H1 (cell line): ENCODE measurements at regions not wholly inside any gene's neighbourhood (a gene's known extent, or its start where the extent isn't known, plus 50 kb on each side); places are given as distances from the start of the nearest gene placed in this dataset.

ENCODE experiments used
- CTCF ChIA-PET: fragments of 300-600 bp; sonication (Branson Sonifier 250); formaldehyde crosslinking; loops from one replicate; lab custom pipeline; 2021; ENCODE audit not compliant: partially characterized antibody; lab: Charles Lee
- POLR2A ChIA-PET: fragments of 300-600 bp; sonication (Branson Sonifier 250); formaldehyde crosslinking; loops from one replicate; lab custom pipeline; 2021; ENCODE audit warnings: inconsistent platforms; ENCODE audit not compliant: partially characterized antibody; lab: Charles Lee
- DNase-seq, 2 experiments: peaks; one replicate each; pipeline versions ENCODE4 v3.0.0 to v3.0.0-alpha.2; 2010 to 2022; ENCODE audit warnings: low spot score in 2 of 2, low read depth in 1 of 2, mixed read lengths in 1 of 2
- FAIRE-seq: peaks from 2 replicates; lab custom pipeline; 2011; peaks lifted over from hg19 to GRCh38; lab: Jason Lieb, UNC
- H2AFZ ChIP-seq: 2 replicates; pipeline ENCODE4 v1.8.1; 2012; ENCODE audit warnings: low read length, inconsistent platforms
- H2AK5ac ChIP-seq: 2 replicates; pipeline ENCODE4 v1.6.1; 2013; ENCODE audit warnings: low read depth, low read length
- H2BK120ac ChIP-seq: replicated peaks from 2 replicates; pipeline ENCODE3; 2013; ENCODE audit warnings: low read depth, low read length, inconsistent platforms
- H2BK12ac ChIP-seq: 2 replicates; pipeline ENCODE4 v1.6.1; 2013; ENCODE audit warnings: low read depth, low read length
- H2BK15ac ChIP-seq: 2 replicates; pipeline ENCODE4 v1.6.1; 2013; ENCODE audit warnings: low read length
- H2BK20ac ChIP-seq: 2 replicates; pipeline ENCODE4 v1.6.1; 2013; ENCODE audit warnings: low read length
- H2BK5ac ChIP-seq: 2 replicates; pipeline ENCODE4 v1.6.1; 2013; ENCODE audit warnings: low read depth, low read length
- H3K14ac ChIP-seq: 2 replicates; pipeline ENCODE4 v1.6.1; 2013; ENCODE audit warnings: inconsistent platforms; ENCODE audit not compliant: insufficient read length
- H3K18ac ChIP-seq: 2 replicates; pipeline ENCODE4 v1.6.1; 2013; ENCODE audit warnings: low read length; ENCODE audit errors: extremely low read depth
- H3K23ac ChIP-seq: 2 replicates; pipeline ENCODE4 v1.6.1; 2013; ENCODE audit warnings: inconsistent platforms; ENCODE audit not compliant: insufficient read length
- H3K23me2 ChIP-seq: 2 replicates; pipeline ENCODE4 v1.6.1; 2013; ENCODE audit warnings: low read depth, low read length
- H3K27ac ChIP-seq: 2 replicates; pipeline ENCODE4 v1.6.1; 2011; ENCODE audit warnings: low read depth, low read length, inconsistent platforms
- H3K27me3 ChIP-seq, 4 experiments: replicated peaks in 1 of 4; 1 replicate in 1 of 4; 2 replicates in 3 of 4; pipeline versions ENCODE4 v1.6.1 to v1.8.1; 2011 to 2013; ENCODE audit warnings: low read length in 3 of 4, mild to moderate bottlenecking in 3 of 4, inconsistent platforms in 2 of 4, mixed read lengths in 2 of 4, moderate library complexity in 1 of 4; ENCODE audit not compliant: control insufficient read depth in 3 of 4, insufficient read depth in 3 of 4; ENCODE audit errors: extremely low read depth in 1 of 4
- H3K36me3 ChIP-seq, 4 experiments: 2 replicates each; pipeline versions ENCODE4 v1.6.1 to v1.8.1; 2011 to 2013; ENCODE audit warnings: mild to moderate bottlenecking in 4 of 4, low read length in 3 of 4, moderate library complexity in 2 of 4, control low read depth in 1 of 4, inconsistent platforms in 1 of 4; ENCODE audit not compliant: insufficient read depth in 4 of 4, control insufficient read depth in 2 of 4
- H3K4ac ChIP-seq: replicated peaks from 2 replicates; pipeline ENCODE3; 2013; ENCODE audit warnings: low read length, low read depth, mixed read lengths, inconsistent platforms; ENCODE audit not compliant: insufficient read length
- H3K4me1 ChIP-seq, 4 experiments: replicated peaks in 1 of 4; 1 replicate in 1 of 4; 2 replicates in 3 of 4; pipeline versions ENCODE4 v1.6.1 to v1.8.1; 2011 to 2013; ENCODE audit warnings: low read length in 3 of 4, inconsistent platforms in 2 of 4, mixed read lengths in 1 of 4; ENCODE audit not compliant: insufficient read depth in 4 of 4, control insufficient read depth in 3 of 4
- H3K4me2 ChIP-seq, 2 experiments: 2 replicates each; pipeline versions ENCODE4 v1.6.1 to v1.8.1; 2011 to 2013; ENCODE audit warnings: low read depth in 2 of 2, low read length in 2 of 2, control low read depth in 1 of 2, inconsistent platforms in 1 of 2, mild to moderate bottlenecking in 1 of 2; ENCODE audit not compliant: insufficient read depth in 1 of 2
- H3K4me3 ChIP-seq, 4 experiments: fragments of 200-600, 300-600 bp in 1 of 4; sonication (generic), shearing (Covaris generic), sonication (Bioruptor Twin) in 1 of 4; 2 replicates each; pipeline versions ENCODE4 v1.5.1 to v1.8.1; 2011 to 2016; ENCODE audit warnings: low read length in 4 of 4, low read depth in 3 of 4, control low read depth in 2 of 4, inconsistent platforms in 2 of 4, mild to moderate bottlenecking in 2 of 4, mixed read lengths in 1 of 4, moderate library complexity in 1 of 4; ENCODE audit not compliant: insufficient read depth in 2 of 4; ENCODE audit errors: extremely low read depth in 1 of 4
- H3K56ac ChIP-seq: replicated peaks from 2 replicates; pipeline ENCODE3; 2013; ENCODE audit warnings: low read depth, mild to moderate bottlenecking, mixed read lengths, low read length, inconsistent platforms; ENCODE audit not compliant: insufficient read length
- H3K79me1 ChIP-seq: 2 replicates; pipeline ENCODE4 v1.6.1; 2013; ENCODE audit warnings: low read depth, low read length, control low read depth
- H3K79me2 ChIP-seq, 2 experiments: 2 replicates each; pipeline versions ENCODE4 v1.6.1 to v1.8.1; 2012 to 2013; ENCODE audit warnings: low read length in 2 of 2, mild to moderate bottlenecking in 2 of 2, inconsistent platforms in 1 of 2; ENCODE audit not compliant: insufficient read depth in 2 of 2, control insufficient read depth in 1 of 2
- H3K9ac ChIP-seq, 4 experiments: replicated peaks in 1 of 4; 1 replicate in 1 of 4; 2 replicates in 3 of 4; pipeline versions ENCODE4 v1.6.1 to v1.8.1; 2011 to 2013; ENCODE audit warnings: low read depth in 3 of 4, low read length in 3 of 4, control low read depth in 2 of 4, mild to moderate bottlenecking in 2 of 4, moderate library complexity in 2 of 4, inconsistent platforms in 1 of 4; ENCODE audit errors: extremely low read depth in 1 of 4
- H3K9me3 ChIP-seq, 2 experiments: 2 replicates each; pipeline versions ENCODE4 v1.6.1 to v1.8.1; 2012 to 2013; ENCODE audit warnings: mild to moderate bottlenecking in 2 of 2, moderate library complexity in 2 of 2, control low read depth in 1 of 2, inconsistent platforms in 1 of 2, low read depth in 1 of 2, low read length in 1 of 2, mixed read lengths in 1 of 2; ENCODE audit not compliant: insufficient read depth in 2 of 2
- H4K20me1 ChIP-seq, 2 experiments: replicated peaks in 1 of 2; 2 replicates each; pipeline versions ENCODE3 to v1.8.1; 2011 to 2013; ENCODE audit warnings: inconsistent platforms in 2 of 2, low read length in 2 of 2, mild to moderate bottlenecking in 1 of 2; ENCODE audit not compliant: insufficient read depth in 2 of 2, control insufficient read depth in 1 of 2
- H4K5ac ChIP-seq: 2 replicates; pipeline ENCODE4 v1.6.1; 2013; ENCODE audit warnings: low read length, low read depth, mixed read lengths, inconsistent platforms; ENCODE audit not compliant: insufficient read length
- H4K8ac ChIP-seq: 2 replicates; pipeline ENCODE4 v1.8.0; 2013; ENCODE audit warnings: mild to moderate bottlenecking, moderate library complexity, low read length, inconsistent platforms; ENCODE audit not compliant: insufficient read depth; ENCODE audit errors: extremely low read depth
- H4K91ac ChIP-seq: replicated peaks from 2 replicates; pipeline ENCODE3; 2013; ENCODE audit warnings: low read length, mixed read lengths, inconsistent platforms; ENCODE audit not compliant: insufficient read length
- ASH2L ChIP-seq: fragments of 200-600, 300-600 bp; sonication (generic); IDR thresholded peaks from one replicate; pipeline ENCODE4 v1.7.1; 2017; ENCODE audit warnings: low read length
- JUND ChIP-seq: IDR thresholded peaks from 2 replicates; pipeline ENCODE4 v1.6.1; 2011; ENCODE audit warnings: mild to moderate bottlenecking, improper control_type of control experiment, low read length
- RNF2 ChIP-seq: fragments of 200-900, 300-1000 bp; sonication (generic); IDR thresholded peaks from 2 replicates; pipeline ENCODE4 v1.7.1; 2016; ENCODE audit warnings: borderline replicate concordance, low read depth, mild to moderate bottlenecking, antibody characterized with exemption, low read length; ENCODE audit not compliant: poor library complexity, severe bottlenecking; ENCODE audit errors: missing control alignments
- SP1 ChIP-seq: IDR thresholded peaks from 2 replicates; pipeline ENCODE4 v1.6.1; 2011; ENCODE audit warnings: low read depth, low read length
- SP2 ChIP-seq: IDR thresholded peaks from 2 replicates; pipeline ENCODE4 v1.6.1; 2012; ENCODE audit warnings: mild to moderate bottlenecking, low read length, inconsistent platforms
- SP4 ChIP-seq: IDR thresholded peaks from 2 replicates; pipeline ENCODE4 v1.6.1; 2012; ENCODE audit warnings: low read length, inconsistent platforms
- SRF ChIP-seq: IDR thresholded peaks from 2 replicates; pipeline ENCODE4 v1.6.1; 2011; ENCODE audit warnings: mild to moderate bottlenecking, low read depth, low read length, moderate library complexity
- TCF12 ChIP-seq: IDR thresholded peaks from 2 replicates; pipeline ENCODE4 v1.6.1; 2011; ENCODE audit warnings: low read depth, mild to moderate bottlenecking, low read length

- no peak for TF ChIP-seq ASH2L
- TF ChIP-seq SP4, result no peak
- no peak for TF ChIP-seq SRF
- TF ChIP-seq SP2, result no peak
- TF ChIP-seq TCF12, result no peak
- TF ChIP-seq RNF2, result no peak
- no peak for TF ChIP-seq JUND
- TF ChIP-seq SP1, result no peak
These were observed 438.6 kb upstream of the EPHA5 start for GRCh38 chr4:66108898-66109297.

More at GRCh38 chr4:66108898-66109297, 438.6 kb upstream of the EPHA5 start:
- no peak overlapping the region for H2BK20ac ChIP-seq
- no peak overlapping the region for H3K4me2 ChIP-seq
- H4K8ac ChIP-seq, result no peak overlapping the region
- no peak overlapping the region for H3K4ac ChIP-seq
- H2BK15ac ChIP-seq, result no peak overlapping the region
- H3K23me2 ChIP-seq, result no peaks in the 10 kb centered on the region
- no peak overlapping the region for H3K56ac ChIP-seq
- no peak overlapping the region for H3K9ac ChIP-seq
- no peak overlapping the region for H3K18ac ChIP-seq
- H3K79me2 ChIP-seq, result no peaks in the 10 kb centered on the region
- H3K4me1 ChIP-seq, result no peaks in the 10 kb centered on the region
- H2AFZ ChIP-seq, result no peak overlapping the region
- no peak overlapping the region for H3K23ac ChIP-seq
- H3K27me3 ChIP-seq, result no peaks in the 10 kb centered on the region
- DNase-seq (no peak), FAIRE-seq (no peak)
- CTCF ChIA-PET, result interaction anchor here (0.6 to 1.0 kb wide), 4 partner anchors 9 to 334 kb away, joined by 3 to 4 read pairs (median 3); no protein-coding TSS in a partner anchor
- no peak overlapping the region for H2BK5ac ChIP-seq
- H3K79me1 ChIP-seq, result no peaks in the 10 kb centered on the region
- no peaks in the 10 kb centered on the region for H4K20me1 ChIP-seq
- no peak overlapping the region for H2BK12ac ChIP-seq
- H3K9me3 ChIP-seq, result no peaks in the 10 kb centered on the region
- no peak overlapping the region for H4K91ac ChIP-seq
- no peaks in the 10 kb centered on the region for H3K36me3 ChIP-seq
- H2BK120ac ChIP-seq, result no peak overlapping the region
- no peak overlapping the region for H4K5ac ChIP-seq
- POLR2A ChIA-PET, result no interaction called here
- H3K14ac ChIP-seq, result no peak overlapping the region
- no peak overlapping the region for H3K4me3 ChIP-seq
- no peak overlapping the region for H2AK5ac ChIP-seq
- H3K27ac ChIP-seq, result no peak overlapping the region
